WERI-Rb-1 (cell line): ENCODE measurements at regions not wholly inside any gene's neighbourhood (a gene's known extent, or its start where the extent isn't known, plus 50 kb on each side); places are given as distances from the start of the nearest gene placed in this dataset.

ENCODE experiments used
- DNase-seq: peaks from one replicate; pipeline ENCODE4 v3.0.0-alpha.2; 2020
- H3K27ac ChIP-seq: fragments of 250-450 bp; sonication (Bioruptor Pico); 2 replicates; pipeline ENCODE4 v1.5.1; 2020; ENCODE audit warnings: mild to moderate bottlenecking, moderate library complexity
- H3K27me3 ChIP-seq: fragments of 250-450 bp; sonication (Bioruptor Pico); 2 replicates; pipeline ENCODE4 v1.5.1; 2021; ENCODE audit warnings: mild to moderate bottlenecking, low read depth, moderate library complexity; ENCODE audit not compliant: insufficient read depth, severe bottlenecking
- H3K36me3 ChIP-seq: fragments of 250-450 bp; sonication (Bioruptor Pico); 2 replicates; pipeline ENCODE4 v1.5.1; 2020; ENCODE audit warnings: mild to moderate bottlenecking, moderate library complexity
- H3K4me3 ChIP-seq: 2 replicates; pipeline ENCODE4 v1.5.1; 2011; ENCODE audit warnings: low read depth, mild to moderate bottlenecking, control low read depth, low read length
- H3K9me3 ChIP-seq: fragments of 250-450 bp; sonication (Bioruptor Pico); 2 replicates; pipeline ENCODE4 v1.5.1; 2021; ENCODE audit warnings: mild to moderate bottlenecking, moderate library complexity; ENCODE audit not compliant: severe bottlenecking
- TF ChIP-seq, protein P1 (sequence below): IDR thresholded peaks from 2 replicates; pipeline ENCODE4 v1.5.1; 2011; ENCODE audit warnings: low read depth, mild to moderate bottlenecking, control low read depth, inconsistent platforms, low read length

DNA sequence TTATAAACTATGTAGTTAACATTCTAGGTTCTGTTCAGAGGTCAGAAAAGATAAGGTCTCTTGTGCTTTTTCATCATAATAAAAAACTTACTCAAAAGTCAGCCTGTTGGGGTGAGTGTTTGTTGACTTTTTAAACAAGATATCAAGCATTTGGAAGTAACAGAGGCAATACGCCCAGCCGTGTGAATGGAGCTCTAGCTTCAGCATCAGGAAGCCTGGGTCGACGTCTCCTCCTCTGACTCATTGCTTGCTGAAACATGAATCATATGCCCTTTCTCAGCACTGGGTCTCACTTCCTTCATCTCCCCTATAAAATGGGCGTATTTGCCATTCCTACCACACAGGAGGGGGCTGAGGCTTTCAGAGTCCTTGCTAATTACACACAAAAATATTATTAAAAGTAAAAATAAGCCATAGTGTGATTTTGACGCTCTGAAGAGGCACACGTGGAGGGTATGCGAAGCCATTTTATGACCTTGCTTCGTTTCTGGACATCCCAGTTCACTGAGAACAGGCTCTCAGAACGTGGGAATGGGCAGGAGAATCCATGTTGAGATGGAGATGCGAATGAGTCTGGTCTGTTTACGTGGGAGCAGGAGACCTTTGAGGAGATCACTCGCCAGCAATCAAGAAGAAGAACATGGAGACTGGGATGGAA, 220.8 kb upstream of the TPRG1 start:
- DNase-seq = no peak
- Histone ChIP-seq H3K27ac (no peak overlapping the region), H3K4me3 (no peak overlapping the region), H3K36me3 (no peaks in the 10 kb centered on the region), H3K27me3 (peaks cover 4% of the 10 kb centered on the region), H3K9me3 (no peaks in the 10 kb centered on the region)
- TF ChIP-seq, protein P1, sequence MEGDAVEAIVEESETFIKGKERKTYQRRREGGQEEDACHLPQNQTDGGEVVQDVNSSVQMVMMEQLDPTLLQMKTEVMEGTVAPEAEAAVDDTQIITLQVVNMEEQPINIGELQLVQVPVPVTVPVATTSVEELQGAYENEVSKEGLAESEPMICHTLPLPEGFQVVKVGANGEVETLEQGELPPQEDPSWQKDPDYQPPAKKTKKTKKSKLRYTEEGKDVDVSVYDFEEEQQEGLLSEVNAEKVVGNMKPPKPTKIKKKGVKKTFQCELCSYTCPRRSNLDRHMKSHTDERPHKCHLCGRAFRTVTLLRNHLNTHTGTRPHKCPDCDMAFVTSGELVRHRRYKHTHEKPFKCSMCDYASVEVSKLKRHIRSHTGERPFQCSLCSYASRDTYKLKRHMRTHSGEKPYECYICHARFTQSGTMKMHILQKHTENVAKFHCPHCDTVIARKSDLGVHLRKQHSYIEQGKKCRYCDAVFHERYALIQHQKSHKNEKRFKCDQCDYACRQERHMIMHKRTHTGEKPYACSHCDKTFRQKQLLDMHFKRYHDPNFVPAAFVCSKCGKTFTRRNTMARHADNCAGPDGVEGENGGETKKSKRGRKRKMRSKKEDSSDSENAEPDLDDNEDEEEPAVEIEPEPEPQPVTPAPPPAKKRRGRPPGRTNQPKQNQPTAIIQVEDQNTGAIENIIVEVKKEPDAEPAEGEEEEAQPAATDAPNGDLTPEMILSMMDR = no peak

DNA sequence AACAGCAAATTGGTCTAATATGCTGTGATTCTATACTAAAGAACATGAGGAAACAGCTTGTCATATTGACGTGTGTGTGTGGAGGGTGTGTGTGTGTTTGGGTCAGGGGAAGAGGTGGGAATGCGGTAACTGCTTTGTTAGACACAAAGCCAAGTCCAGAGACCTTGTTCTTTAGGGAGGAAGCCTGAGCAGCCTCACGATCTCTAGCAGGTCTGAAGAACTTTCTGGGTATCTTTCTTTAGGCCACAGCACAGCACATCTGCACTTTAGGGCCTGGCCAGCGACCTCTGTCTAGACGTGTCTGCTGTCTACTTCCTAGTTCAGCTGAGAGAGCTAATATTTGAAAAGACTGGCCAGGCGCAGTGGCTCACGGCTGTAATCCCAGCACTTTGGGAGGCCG, 220.0 kb upstream of the TPRG1 start:
- DNase-seq = no peak
- no peak overlapping the region for H3K27ac ChIP-seq
- H3K4me3 ChIP-seq = no peak overlapping the region
- TF ChIP-seq, protein P1 = no peak
- H3K9me3 ChIP-seq = no peaks in the 10 kb centered on the region
- no peaks in the 10 kb centered on the region for H3K36me3 ChIP-seq
- peaks cover 6% of the 10 kb centered on the region for H3K27me3 ChIP-seq

DNA sequence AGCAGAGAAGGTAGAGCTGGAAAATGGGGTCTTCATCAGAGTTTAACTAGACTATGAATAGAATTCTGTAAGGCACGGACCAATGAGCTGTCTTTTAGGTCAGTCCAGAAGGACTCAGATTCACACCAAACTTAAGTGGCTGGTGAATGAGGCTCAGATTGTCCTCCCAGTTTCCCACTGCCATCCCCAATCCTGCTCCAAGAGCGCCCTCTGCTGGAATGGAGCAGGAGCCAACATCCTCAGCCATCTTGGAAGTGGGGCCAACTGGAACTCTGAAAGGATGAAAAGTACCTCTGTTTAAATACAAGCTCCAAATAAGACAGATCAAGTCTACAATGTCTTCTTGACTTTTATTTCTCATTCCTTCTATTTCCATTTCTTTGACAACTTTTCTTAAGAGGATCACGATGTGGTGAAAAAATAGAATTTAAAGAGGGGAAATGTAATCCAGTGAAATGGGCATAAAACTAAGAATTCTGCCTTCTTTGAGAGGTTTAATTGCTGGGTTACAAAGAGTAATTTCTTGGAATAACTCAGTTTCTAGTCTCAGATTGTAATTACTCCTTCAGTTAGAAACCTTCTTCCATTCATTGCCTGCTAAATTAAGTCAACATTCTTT, 217.1 kb upstream of the TPRG1 start:
- DNase-seq = peak; percentile 76
- Histone ChIP-seq H3K27ac (no peak overlapping the region), H3K36me3 (no peaks in the 10 kb centered on the region), H3K4me3 (no peak overlapping the region), H3K9me3 (no peaks in the 10 kb centered on the region), H3K27me3 (peaks cover 3% of the 10 kb centered on the region)
- TF ChIP-seq, protein P1 = peak; percentile 84

DNA sequence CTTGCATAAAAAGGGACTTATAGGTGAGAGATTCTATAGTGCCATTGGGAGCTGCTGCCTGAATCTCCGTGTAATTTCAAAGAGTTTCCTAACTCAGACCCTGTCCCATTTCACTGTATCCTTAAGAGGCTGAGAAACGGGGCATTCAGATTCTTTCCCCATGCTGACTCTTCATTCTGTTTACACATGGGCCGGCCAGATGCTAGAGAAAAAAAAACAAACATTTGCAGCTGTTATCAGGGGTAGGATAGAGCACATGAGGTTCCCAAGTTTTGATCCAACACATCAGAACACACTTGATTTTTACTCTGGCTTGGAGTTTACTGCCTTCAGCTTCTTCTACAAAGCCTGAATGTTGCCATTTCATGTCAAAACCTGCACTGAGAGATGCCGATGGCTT, 215.9 kb upstream of the TPRG1 start:
- no peaks in the 10 kb centered on the region for H3K36me3 ChIP-seq
- no peak for DNase-seq
- H3K27me3 ChIP-seq = peaks cover 6% of the 10 kb centered on the region
- H3K4me3 ChIP-seq = no peak overlapping the region
- TF ChIP-seq, protein P1 = no peak
- no peak overlapping the region for H3K27ac ChIP-seq
- H3K9me3 ChIP-seq = no peaks in the 10 kb centered on the region

DNA sequence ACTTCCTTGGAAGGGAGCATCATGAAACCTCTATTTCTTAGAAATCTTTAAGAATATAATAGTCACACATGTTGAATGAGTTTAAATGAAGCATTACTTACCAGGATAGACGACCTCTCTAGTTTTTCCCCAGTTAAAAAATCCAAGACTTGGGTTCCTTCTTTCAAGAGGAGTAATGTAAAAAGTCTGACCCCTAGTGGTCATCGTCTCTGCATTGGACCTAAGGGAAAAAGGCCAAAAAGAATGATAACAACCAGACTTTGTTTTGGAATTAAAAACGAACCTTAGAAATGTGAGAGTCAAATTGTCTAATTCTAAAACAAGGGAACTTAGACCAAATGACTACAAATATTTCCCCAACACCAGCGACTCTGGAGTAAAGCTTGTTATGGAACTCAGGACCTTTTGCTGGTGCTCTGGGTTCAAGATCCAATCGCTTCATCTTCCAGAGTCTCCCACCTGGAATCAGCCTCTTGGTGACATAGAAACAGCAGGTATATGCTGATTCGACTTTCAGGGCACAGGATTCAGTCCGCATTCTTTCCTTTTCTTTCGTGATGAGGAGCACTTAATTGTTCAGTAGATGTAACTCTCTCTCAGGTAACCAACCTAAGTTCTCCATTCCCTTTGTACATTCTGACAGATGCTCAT, 214.8 kb upstream of the TPRG1 start:
- DNase-seq = no peak
- TF ChIP-seq, protein P1 = peak; percentile 54
- Histone ChIP-seq H3K27ac (no peak overlapping the region), H3K36me3 (no peaks in the 10 kb centered on the region), H3K27me3 (peaks cover 6% of the 10 kb centered on the region), H3K4me3 (no peak overlapping the region), H3K9me3 (no peaks in the 10 kb centered on the region)
